Stimulated activated CD8-positive, alpha-beta memory T cell treated with anti-CD3 and anti-CD28 coated beads, Interleukin-15, amount 100 ng/mL, for 4 hours (primary cell): ENCODE measurements at regions not wholly inside any gene's neighbourhood (a gene's known extent, or its start where the extent isn't known, plus 50 kb on each side); places are given as distances from the start of the nearest gene placed in this dataset.

ENCODE experiments used
- DNase-seq, 2 donors: peaks; one replicate each; pipeline ENCODE4 v3.0.0-alpha.2; 2020; ENCODE audit warnings: low read depth in 2 of 2

DNA sequence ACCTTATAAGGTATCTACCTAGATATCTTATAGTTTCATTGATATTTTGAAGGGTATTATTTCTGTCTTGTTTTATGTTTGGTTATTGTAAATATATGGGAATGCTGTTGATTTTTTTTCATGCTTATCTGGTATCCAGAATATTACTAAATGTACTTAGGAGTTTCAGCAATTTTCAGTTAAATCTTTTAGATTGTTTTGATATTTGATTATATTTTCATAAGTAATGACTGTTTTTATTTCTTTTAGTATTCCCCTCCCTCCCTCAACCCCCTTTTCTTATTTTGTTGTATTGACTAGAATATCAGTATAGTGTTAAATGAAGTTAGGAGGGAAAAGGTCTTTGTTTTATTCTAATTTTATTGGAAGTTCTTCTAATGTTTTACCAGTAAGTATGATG, 344.4 kb upstream of the PROX1 start:
- DNase-seq, result no peak

DNA sequence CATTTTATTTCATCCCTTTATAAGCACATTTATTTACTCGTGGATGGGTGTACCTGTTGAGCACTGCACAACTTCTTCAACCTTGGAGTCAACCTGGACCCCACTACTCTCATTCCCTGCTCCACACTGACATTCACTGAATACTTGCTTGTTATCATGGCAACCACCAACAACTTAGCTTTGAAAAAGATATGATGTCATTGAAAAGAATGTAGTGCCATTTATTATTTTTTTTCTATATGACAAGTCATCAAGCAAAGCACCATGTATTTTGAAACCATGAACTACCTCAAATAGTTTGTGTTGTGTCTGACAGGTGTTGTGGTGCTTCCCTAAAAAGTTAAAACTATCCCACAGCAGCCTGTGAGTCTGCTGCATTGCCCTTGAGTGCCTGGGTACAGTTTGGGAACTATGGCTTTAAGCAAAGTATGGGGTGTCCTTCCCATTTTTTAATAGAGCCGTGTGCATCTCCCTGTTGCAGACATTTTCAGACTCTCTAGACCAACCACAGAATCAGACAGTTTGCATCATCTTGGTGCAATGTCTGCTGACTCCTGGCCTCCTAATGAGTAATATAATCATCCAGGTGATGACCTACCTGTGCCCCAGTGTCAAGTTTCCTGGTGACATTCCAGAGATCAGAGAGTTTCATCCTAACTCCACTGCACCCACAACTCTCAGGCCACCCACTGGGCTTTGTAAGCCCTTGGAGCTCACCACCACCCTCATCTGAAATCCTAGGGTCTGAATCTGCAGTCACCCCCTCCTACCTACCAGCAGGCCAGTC, 339.7 kb upstream of the PROX1 start:
- no peak for DNase-seq

DNA sequence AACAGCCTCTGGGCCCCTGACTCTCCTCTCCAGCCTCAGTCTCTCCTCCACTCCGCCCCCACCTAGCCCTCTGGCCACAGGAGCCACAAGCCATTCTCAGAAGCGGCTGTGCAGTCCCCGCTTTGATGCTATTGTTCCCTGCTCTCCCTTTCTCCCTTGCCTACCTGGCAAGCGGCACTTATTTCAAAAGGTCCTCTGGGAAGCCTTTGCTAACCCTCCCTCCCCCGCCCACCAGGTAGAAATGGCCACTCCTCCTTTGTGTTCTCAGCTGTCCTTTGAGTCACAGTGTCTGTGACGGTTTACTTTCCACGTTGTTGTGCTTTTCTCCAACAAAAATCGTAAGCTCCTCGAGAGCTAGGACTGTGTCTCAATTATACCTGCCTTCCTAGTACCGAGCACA, 338.4 kb upstream of the PROX1 start:
- no peak for DNase-seq

DNA sequence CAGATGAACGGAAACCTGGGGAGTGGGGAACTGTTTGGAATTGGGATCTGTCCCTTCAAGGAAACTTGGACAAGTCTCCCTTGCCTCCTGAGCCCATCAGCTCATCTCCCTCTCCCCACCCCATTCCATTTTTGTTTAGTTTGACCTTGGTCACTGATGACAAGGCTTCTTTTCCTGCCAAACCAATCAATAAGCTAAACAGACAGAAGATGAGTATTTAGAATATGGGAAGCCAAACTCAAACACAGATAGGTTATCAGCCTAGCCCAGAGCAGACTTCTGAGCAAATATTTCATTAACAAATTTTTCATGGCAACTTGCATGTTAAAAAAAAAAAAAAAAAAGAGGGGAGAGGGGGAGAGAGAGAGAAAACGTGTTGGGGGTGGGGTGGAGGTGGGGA, 337.2 kb upstream of the PROX1 start:
- no peak for DNase-seq

DNA sequence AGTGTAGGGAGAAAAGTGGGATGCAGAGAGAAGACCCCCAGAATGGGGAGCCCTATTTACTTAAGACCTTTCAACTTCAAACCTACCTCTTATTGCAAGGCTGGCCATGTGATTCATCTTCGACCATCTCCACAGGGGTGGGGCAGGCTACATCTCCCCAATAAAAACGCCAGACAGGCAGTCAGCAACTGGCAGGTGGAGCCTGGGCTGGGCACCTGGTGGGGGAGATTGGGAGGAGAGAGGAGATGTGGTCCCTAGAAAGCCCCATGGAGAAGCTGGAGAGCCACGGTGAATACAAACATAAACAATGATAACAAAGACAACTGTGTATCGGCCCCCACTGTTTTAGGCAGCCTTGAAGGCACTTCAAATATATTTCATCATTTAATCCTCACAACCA, 336.7 kb upstream of the PROX1 start:
- DNase-seq, result no peak

DNA sequence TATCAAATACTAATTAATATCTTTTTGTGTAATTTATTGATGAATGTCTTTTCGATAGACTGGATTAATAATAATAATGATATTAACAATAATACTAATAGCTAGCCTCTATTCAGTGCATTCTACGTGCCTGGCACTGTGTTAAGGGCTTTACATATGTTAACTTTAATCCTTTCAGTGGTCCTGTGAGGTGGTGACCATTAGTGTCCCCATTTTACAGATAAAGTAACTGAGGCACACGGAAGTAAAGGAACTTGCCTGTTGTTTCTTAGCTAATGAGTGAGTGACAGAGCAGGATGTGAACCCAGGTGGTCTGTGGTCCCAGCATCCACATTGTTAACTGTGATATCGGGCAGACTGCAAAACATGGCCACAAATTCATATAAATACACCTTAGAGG, 335.7 kb upstream of the PROX1 start:
- no peak for DNase-seq

DNA sequence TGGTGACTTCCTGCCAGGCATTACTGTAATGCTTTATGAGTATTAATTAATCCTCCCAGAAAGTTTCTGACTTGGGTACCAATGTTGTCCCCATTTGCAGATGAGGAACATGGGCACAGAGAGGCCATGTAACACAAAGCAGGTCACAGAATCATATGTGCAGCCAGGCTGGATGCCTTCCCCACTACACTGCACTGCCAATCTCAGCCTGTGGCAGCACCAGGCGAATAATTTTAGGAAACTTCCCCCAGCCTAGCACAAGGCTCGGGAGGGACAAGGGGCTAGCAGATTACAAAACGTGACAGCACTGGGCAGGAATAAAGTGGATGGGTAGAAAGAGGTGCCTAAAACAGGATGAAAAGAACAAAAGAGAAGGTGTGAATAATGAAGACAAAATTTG, 331.7 kb upstream of the PROX1 start:
- no peak for DNase-seq

DNA sequence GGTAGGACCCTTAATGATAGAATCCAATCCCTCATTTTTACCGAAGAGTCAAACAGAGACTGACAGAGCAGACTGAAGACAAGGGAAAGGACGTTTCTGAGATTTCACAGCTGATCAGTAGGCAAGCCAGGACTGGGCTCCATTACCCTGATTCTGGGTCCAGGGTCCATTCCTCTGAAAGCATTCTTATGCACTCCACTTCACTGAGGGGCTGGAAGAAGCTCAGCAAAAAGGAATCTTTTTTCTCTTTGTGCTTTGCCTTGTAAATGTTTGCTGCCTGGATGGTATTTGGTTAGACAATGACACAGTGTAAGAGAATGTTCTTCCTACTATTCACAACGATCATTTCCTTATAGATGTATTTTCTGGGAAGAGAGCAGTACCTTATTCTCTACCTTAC, 331.3 kb upstream of the PROX1 start:
- no peak for DNase-seq

DNA sequence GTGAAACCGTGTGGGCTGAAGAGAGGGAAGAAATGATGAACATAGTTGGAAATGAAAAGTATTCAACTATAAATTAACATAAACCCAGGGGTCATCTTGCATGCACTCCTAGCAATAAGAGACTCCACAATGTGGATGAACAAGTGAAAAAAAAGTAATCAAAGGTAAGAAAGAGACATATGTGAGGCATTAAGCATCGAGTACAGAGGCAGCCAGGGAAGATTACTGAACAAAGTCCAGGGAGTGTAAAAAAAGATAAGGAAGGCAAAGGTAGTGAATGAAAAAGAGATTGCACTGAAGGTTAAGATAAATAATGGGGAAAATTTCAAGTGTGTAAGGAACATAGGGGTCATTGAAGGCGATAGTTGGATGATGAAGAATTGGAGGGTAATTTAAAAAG, 330.8 kb upstream of the PROX1 start:
- no peak for DNase-seq

DNA sequence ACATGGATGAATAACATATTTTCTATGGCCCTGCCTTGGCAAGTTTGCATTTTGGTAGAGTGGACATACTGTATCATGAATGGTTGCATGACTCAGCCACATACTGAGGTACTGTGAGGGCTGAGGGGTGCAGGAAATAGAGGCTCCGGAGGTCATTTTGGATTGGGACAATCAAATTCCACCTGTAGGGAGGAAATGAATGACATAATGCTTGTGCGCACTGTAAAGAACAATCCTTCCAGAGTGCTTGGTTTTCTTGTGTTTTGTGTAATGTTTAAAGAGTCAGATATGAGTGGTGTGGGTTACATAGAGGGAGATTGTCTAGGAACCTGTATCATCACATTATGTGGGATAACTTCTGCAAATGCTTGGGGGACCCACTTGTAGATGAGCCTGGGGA, 329.9 kb upstream of the PROX1 start:
- no peak for DNase-seq

DNA sequence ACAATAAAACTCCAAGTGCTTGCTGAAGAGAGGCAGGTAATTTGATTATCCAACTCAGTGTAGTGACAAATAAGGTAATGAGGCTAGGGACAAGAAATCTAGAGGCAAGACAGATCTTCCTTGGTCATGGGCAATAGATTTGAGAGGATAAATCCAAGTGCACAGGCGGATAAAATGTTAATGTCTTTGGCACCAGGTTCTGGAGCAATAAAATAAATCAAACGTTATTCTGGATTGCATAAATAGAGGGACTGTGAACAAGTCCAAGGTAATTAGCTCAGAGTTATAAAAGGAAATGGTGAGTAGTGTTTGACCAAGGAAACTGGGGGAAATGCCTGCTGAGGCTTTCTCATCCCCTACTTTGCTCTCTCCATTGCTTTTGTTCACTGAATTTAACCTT, 329.3 kb upstream of the PROX1 start:
- no peak for DNase-seq

DNA sequence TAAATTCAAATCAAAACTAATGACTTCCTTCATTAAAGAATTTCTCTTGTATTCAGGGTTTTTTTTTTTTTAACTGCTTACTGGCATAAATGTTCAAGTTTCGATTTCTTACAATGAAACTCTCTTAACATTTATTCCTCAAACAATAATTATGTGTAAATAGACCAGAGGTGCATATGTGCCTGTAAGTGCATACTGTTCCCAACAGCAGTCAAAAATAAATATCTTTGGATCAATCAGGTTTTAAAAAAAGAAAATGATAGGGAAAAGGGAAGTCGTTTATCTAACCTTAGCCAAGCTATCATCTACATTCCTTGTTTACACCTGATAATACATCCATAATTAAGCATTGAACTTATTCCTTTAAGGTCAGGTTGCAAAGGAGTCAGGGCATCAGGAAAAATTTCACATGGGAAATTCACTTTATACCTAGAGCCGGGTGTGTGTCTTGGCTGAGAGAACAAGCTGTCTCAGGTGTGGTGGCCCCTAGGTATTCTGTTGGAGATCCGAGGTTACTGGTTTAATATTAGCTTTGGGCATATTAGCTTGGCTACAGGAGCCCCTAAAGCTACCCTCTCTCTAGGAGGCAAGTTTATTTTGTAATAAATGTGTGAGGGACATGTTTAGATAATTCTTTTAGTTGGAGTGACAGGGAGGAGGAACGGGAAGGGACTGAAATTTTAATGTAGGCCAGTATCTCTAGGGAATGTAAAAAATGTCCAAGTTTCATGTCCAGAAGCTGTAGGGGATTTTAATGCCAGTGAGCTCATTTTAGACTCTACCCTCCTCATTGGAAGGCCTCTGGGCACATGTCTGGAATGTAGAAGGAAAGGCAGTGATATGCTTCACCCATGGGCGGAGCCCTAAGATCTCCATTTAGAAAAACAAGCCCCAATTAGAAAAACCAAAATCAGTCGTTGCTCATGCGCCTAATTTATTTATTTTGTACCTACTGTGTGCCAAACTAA, 327.9 kb upstream of the PROX1 start:
- DNase-seq, result no peak

DNA sequence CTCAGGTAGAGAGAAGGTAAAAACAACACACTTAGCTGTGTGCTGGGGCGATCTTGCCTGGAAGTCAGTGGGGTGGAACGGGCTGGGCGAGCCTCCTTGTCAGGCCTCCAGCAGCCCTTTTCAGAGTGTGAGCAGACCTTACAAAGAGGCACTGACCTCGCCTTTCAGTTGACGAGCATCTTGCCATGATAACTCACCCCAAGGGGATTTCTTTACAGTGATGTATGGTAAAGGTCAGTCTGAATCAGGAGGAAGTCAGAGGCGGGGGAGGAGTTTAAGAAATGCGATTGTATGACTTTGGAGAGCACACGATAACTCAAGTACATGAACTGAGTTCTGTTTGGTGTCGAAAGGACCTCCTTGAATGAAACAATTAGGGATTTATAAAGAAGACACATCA, 326.5 kb upstream of the PROX1 start:
- no peak for DNase-seq

DNA sequence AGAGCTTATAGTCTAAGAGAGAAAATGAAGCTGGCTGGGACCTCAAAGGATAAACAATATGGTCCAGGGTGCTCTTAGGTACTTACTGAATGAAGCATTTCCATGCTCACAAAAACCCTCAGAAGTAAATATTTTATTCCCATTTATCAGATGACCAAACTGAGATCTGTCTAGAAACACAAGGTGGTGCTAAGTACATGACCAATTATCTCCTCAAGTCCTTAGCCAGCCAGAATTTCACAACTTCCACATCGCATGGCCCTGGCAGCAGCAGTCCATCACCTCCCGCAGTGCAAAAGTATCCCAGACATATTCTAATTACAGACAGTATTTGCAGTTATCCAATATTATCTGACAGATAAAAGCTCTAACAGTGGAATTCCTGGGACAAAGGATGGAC, 321.7 kb upstream of the PROX1 start:
- DNase-seq, result no peak

DNA sequence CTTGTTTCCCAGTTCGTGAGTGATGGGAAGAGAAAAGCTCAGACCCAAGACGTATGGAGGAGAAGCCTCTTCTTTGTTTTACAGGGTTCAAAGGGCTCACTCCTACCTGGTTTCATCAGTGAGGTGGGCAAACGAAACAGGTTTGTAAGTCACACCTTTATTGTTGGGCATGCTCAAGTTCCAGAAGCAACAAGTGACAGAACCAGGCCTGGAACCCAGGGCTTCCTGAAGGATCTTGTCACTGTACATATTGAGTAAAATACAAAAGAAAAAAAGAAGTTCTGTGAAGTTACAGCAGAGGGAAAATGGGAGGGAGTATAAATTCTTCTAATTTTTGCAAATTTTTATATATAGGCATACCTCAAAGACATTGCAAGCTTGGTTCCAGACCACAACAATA, 320.9 kb upstream of the PROX1 start:
- DNase-seq, result no peak

DNA sequence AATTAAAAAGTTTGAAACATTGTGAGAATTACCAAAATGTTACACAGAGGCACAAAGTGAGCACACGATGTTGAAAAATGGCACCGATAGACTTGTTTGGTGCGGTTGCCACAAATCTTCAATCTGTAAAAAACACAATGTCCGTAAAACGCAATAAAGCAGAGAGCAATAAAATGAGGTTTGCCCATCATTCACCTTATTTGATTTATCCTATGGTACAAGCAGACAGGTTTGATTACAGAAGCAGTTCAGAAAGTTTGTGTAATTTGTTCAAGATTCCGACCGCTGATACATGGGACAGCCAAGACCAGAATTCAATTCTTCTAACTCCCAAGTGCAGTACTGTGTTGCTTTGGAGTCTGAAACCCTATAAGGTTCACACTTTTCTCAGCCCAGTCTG, 318.3 kb upstream of the PROX1 start:
- no peak for DNase-seq

DNA sequence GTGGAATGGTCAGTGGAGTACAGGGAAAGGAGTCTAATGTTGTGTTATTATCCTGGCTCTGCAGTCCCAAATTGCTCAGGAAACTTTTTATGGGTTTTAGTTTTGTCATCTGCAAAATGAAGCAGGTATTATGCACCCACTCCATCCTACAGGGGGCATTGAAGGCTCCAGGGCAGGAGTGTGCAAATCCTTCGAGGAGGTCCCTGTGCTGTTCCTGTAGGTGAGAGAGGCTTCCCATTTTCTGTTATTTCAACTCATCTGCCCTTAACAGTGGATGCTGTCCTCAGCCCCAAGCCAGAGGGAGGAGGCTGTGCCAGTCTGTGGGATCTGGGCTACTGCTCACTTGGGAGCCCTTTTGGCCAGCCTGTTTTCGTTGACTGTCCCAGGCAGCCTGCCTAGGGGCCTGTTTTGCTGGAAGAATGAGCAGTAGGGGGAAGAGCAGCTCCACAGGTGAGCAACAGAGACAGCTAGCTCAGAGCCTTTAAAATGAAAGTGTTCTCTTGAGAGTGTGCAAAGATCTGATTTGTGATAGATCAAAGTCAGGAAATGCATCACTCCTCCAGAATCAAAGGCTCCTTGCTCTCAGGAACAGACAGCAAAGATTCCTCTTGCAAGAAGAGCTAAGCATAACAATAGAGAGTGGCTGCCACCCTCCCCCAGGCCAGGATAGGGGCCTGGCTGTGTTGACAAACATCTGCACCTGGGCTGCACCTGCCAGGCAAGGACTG, 317.6 kb upstream of the PROX1 start:
- no peak for DNase-seq

DNA sequence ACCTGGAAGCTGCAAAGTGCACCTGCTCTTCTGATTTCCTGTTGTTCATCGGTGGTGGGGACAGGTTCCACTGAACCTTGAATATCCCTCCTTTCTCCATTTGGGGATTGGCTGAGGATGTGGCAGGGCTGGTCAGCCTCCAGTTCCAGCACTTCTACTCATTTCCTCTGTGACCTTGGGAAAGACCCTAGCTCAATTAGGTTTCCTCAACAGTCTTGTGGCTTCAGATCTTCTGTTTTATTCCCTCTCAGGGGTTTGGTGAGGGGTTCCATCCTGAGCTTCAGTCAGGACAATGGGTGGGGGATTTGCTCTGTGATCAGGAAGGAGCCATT, 317.1 kb upstream of the PROX1 start:
- no peak for DNase-seq

DNA sequence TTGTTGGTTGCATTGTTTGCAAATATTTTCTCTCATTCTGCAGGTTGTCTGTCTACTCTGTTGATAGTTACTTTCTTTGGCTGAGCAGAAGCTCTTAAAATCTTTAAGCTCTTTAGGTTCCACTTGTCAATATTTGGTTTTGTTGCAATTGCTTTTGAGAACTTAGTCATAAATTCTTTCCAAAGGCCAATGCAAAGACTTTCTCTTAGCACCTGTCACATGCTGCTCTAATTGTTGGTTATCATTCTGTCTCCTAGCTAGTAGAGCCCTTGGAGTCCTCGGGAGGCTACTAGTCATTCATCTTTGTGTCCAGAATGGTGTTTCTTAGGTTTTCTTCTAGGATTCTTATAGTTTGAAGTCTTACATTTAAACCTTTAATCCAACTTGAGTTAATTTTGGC, 312.7 kb upstream of the PROX1 start:
- DNase-seq, result no peak

DNA sequence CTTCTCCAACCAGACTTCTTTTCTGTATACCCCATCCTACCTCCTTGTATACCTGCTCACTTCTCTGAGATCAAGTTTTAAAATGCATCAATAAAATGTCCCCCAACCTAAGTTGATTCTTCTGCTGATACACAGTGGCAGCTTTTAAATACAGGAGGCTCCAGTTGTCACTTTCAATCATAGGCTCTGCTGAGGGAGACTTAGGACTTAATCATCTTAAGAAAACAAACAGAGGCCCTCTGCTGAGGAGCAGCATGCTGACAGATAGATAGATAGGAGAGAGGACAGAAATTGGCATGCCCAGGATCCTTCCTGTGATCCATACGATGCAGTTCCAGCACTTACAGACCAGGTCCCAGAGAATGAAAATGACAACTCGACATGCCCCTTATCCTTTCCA, 311.0 kb upstream of the PROX1 start:
- no peak for DNase-seq

DNA sequence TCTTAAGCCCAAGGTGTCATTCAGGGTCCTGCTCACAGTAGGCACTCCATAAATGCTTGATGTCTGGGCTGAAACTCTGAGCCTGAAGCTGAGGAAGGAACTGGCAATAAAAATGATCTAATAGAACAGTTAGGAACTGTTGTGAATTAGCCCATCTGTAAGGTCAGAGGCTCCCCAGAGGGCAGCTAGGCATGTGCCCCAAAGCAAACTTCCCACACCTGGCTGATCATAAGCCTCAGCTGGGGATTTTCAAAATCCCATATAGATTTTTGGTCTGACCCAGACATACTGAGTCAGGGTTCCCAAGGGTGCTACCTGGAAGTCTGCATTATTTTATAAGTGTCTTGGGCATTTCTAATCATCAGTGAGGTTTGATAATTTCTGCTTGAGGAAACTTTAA, 309.4 kb upstream of the PROX1 start:
- DNase-seq, result no peak

DNA sequence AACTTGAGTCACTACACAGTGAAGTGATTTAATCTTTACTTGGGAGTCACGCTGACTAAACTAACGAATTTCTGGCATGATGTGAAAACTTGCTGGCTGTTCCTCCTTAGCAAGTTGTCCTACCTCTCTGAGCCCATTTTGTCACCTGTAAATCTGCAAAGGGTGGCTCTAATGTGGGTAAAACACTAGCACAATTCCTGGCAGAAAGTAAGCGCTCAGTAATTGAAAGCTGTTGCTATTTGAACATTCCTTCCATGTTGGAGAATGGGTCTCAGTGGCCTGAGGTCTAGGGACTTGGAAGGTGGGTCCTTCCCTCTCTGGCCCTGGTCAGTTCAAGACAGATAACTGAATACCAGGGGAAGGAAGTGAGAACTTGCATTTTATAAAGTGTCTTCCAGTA, 309.0 kb upstream of the PROX1 start:
- DNase-seq, result no peak

DNA sequence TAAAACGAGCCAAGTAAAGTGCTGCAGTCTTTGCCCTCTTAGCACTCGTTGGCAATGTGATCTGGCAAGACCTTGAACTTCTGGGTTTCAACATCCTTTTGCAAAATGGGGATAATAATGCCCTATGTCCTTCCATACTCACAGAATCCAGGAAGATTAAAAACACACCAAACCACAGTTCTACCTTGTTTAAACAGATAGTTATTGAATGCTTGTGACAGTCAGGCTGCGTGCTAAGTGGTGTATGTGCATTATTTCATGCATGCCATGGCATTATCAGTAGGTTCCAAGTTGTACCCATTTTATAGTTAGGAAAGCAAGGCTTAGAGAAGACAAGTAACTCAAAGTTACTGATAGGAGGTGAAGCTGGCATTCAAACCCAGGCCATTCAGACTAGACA, 308.6 kb upstream of the PROX1 start:
- DNase-seq, result no peak
